ENCODE measurements at regions not wholly inside any gene's neighbourhood (a gene's known extent, or its start where the extent isn't known, plus 50 kb on each side); places are given as distances from the start of the nearest gene placed in this dataset.

DNA sequence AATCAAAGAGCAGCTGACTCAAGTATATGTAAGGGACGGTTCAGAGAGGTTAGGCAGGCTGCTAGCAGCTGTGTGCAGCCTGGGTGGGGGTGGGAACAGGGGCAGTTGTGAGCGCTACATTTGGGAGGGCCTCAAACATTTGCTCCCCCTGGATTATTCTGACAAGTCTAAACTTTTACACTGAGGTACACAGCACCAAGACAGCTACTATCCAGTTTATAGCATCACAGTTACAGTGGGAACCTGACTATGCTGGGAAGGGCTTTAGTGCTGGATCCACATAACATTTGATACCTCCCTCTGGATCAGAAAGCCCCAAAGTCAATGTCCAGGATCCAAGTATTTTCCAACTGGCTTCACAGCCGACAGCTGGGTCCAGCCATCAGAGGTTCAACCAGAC, 55.8 kb upstream of the GIMD1 start:
- TF ChIP-seq, protein P1, sequence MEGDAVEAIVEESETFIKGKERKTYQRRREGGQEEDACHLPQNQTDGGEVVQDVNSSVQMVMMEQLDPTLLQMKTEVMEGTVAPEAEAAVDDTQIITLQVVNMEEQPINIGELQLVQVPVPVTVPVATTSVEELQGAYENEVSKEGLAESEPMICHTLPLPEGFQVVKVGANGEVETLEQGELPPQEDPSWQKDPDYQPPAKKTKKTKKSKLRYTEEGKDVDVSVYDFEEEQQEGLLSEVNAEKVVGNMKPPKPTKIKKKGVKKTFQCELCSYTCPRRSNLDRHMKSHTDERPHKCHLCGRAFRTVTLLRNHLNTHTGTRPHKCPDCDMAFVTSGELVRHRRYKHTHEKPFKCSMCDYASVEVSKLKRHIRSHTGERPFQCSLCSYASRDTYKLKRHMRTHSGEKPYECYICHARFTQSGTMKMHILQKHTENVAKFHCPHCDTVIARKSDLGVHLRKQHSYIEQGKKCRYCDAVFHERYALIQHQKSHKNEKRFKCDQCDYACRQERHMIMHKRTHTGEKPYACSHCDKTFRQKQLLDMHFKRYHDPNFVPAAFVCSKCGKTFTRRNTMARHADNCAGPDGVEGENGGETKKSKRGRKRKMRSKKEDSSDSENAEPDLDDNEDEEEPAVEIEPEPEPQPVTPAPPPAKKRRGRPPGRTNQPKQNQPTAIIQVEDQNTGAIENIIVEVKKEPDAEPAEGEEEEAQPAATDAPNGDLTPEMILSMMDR (IDR thresholded peaks at IDR 0.05; ENCODE audit: insufficient read depth, low read depth, low read length, missing control alignments) = no peak
- H3K4me3 ChIP-seq (ENCODE audit: low read length) = no peak overlapping the region
- no peak for DNase-seq (ENCODE audit: low read depth)

DNA sequence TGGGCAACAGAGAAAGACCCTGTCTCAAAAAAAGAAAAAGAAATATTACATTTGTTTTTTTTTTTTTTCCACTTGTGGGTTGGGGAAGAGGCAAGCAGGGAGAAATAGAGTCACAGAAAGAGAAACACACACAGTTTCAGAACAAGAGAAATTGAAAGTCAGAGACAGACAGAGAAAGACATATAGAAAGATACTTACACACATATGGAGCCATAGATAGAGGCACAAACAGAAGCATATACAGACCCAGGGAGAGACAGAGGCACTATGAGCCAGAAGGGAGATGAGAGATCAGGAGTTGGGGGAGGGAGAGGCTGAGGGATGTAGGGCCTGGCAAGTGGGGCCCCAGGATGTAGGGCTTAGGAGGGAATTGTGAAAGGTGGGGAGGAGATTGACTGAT, 55.2 kb upstream of the GIMD1 start:
- DNase-seq (ENCODE audit: low read depth) = no peak
- no peak overlapping the region for H3K4me3 ChIP-seq (ENCODE audit: low read length)
- TF ChIP-seq, protein P1 (IDR thresholded peaks at IDR 0.05; ENCODE audit: insufficient read depth, low read depth, low read length, missing control alignments) = no peak

DNA sequence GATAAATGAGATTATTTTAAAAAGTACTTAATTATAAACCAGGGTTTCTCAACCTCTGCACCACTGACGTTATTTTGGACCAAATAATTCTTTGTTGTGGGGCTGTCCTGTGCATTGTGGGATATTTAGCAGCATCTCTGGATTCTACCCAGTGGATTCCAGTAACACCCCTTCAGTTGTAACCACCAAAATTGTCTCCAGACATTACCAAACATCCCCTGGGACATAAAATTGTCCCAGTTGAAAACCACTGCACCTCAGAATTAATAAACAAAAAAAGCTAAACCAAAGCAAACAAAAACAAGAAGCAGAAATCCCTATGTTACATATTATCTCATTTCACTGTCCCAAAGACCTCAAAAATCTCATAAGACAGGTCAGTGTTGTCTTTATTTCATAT, 54.2 kb upstream of the GIMD1 start:
- no peak overlapping the region for H3K4me3 ChIP-seq (ENCODE audit: low read length)
- TF ChIP-seq, protein P1 (IDR thresholded peaks at IDR 0.05; ENCODE audit: insufficient read depth, low read depth, low read length, missing control alignments) = no peak
- DNase-seq (ENCODE audit: low read depth) = no peak

DNA sequence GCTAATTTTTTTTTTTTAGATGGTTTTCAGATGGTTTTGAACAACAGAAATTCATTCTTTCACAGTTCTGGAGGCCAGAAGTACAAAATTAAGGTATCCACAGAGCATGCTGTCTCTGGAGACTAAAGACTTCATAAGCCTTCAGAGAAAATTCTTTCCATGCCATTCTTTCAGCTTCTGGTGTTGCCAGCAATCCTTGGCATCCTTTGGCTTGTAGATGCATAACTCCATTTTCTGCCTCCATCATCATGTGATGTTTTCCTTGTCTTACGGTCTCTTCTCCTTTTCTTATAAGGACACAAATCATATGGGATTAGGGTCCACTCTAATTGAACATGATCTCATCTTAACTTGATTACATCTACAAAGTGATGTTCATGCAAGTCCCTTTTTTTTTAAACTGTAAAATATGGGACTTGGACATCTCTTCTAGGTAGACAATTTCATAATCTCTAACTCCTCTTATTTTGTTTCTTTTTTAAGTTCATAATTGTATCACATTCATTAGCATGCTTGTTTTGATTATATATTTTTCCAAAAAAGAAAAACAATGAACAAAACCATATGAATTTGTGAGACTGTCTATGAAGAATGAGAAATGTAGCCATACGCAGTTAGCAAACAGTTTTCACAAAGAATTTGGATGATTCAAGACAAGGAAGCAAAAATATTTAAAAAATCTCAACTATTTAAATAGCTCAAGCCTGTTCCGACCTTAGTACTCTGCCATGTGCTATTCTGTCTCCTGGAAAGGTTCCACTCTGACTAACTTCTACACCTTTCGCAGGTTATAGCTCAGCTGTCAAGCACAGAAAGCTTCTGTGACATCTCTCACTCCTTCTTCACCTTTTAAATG, 53.1 kb upstream of the GIMD1 start:
- TF ChIP-seq, protein P1 (IDR thresholded peaks at IDR 0.05; ENCODE audit: insufficient read depth, low read depth, low read length, missing control alignments) = no peak
- H3K4me3 ChIP-seq (ENCODE audit: low read length) = no peak overlapping the region
- peak; percentile 45 for DNase-seq (ENCODE audit: low read depth)

DNA sequence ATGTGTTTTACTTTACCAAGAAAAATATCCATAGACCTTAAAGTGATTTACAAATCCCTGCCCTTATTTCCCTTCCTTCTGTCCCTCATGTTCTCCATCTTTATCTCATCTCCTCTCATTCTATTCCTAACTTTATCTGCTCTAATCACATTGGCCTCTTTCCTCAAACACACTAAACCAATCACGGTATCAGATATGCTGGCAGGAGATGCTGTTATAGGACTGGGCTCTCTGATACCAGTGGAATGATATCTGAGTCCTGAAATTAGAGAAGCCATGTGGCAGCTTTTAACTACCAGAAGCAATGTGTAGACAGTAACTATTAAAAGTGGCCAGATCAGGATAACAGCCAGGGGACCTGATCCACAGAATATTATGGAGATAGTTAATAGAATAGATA, 49.9 kb upstream of the GIMD1 start:
- H3K4me3 ChIP-seq (ENCODE audit: low read length) = no peak overlapping the region
- no peak for DNase-seq (ENCODE audit: low read depth)
- TF ChIP-seq, protein P1 (IDR thresholded peaks at IDR 0.05; ENCODE audit: insufficient read depth, low read depth, low read length, missing control alignments) = no peak
